Activated CD4-positive, alpha-beta T cell treated with anti-CD3 and anti-CD28 coated beads, Interleukin-2, amount 50 U/mL, for 1 hour (primary cell): ENCODE measurements at regions not wholly inside any gene's neighbourhood (a gene's known extent, or its start where the extent isn't known, plus 50 kb on each side); places are given as distances from the start of the nearest gene placed in this dataset.
A peak's percentile ranks its signal among the peaks of the same experiment; 100 is the strongest.

Experiments used
- DNase-seq: peaks from one replicate; pipeline ENCODE4 v3.0.0-alpha.2; 2020

DNA sequence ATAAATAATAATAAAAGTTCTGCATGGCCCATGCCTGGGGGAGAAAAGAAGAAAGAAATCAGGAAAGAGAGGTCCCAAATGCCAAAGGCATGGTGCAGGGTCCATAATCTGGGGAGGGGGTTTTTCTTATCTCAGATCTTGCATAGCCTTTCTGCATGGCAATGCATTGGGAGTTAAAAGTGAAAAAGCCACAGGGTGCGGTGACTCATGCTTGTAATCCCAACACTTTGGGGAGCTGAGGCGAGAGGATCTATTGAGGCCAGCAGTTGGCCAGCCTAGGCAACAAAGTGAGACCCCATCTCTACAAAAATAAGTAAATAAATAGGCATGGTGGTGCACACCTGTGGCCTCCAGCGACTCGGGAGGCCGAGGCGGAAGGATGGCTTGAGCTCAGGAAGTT is 76.8 kb upstream of the GATA2 start:
- DNase-seq = no peak

DNA sequence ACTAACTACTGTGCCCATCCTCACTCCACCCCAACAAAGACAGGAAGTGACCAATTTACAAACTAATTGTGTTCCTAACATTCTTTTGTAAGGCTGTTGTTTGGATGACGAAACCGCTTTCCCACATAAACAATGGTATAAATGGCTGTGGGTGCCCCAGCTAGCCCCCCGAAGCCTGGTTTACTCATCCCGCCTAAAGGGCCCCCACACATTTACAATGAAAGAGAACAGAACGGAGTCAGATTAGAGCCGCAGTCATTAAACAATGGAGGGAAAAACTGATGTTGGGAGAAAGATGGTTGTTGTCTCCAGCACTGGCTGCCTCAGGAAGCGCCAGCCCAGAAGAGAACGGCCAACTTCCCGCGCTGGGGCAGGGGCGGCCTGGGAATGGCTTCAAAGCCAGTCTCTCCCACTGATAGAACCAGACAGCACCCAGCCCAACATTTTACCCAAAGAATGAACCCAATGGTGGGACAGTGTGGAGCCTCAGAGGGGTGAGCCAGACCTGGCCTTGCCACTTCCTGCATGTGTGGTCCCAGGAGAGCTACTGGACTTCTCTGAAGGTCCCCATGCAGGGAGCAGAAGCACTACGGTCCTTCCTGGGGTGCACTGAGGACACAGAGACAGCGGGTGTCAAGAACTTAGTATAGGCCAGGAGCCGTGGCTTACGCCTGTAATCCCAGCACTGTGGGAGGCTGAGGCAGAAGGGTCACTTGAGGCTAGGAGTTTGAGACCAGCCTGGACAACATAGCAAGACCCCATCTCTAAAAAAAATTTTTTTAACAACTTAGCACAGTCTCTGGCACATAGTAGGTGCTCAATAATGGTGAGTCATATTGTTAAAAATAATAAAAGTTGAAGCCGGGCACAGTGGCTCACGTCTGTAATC is 75.8 kb upstream of the GATA2 start:
- DNase-seq = no peak

GRCh38 chr3:128567705-128568356 is 74.8 kb upstream of the GATA2 start:
- DNase-seq = no peak

GRCh38 chr3:128567141-128567540 is 74.1 kb upstream of the GATA2 start:
- no peak for DNase-seq

- DNase-seq = no peak
These were observed 70.4 kb upstream of the GATA2 start for GRCh38 chr3:128563439-128563838.

DNA sequence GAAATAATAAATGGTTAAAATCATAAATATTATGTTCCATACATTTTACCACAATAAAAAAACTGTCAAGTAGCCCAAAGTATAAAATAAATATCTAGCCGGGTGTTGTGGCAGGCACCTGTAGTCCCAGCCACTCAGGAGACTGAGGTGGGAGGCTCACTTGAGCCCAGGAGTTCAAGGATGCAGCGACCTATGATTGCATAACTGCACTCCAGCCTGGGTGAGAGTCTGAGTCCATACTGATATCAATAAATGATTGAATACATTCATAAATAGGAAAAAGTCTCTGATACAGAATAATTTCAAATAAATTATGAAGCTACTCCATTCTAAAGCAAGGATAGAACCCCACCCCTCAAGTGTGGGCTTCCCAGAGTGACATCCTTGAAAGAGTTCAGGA is 68.5 kb upstream of the GATA2 start:
- no peak for DNase-seq

GRCh38 chr3:128560768-128561167 is 67.8 kb upstream of the GATA2 start:
- DNase-seq = no peak

DNA sequence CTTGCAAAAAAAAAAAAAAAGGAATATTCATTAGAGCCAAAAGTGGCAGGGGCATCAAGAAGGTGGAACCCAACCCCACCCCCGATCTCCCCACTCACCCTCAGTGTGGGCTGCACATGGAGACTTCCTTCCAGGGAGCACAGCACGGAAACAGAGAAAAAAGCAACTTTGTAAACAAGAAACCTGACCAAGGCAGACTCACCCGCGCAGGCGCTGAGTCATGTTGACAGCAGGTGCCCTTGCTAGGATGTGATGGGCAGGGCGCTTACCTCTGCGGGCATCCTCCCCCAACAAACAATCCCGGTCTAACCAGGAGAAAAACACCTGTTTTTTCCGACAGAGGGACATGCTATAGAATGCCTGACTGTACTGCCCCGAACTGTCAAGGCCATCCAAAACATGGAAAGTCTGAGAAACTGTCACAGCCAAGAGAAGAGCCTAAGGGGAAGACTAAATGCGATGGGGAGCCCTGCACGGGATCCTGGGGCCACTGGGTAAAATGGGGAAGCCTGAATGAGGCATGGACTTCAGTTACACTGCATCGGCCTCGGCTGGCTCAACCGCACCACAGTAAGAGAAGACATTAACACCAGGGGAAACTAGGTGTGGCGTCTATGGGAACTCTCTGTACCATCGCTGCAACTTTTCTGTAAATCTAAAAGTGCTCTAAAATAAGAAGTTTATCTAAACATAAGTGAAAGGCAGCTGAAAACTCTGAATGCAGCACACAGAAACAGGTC is 66.7 kb upstream of the GATA2 start:
- DNase-seq = peak; percentile 7

DNA sequence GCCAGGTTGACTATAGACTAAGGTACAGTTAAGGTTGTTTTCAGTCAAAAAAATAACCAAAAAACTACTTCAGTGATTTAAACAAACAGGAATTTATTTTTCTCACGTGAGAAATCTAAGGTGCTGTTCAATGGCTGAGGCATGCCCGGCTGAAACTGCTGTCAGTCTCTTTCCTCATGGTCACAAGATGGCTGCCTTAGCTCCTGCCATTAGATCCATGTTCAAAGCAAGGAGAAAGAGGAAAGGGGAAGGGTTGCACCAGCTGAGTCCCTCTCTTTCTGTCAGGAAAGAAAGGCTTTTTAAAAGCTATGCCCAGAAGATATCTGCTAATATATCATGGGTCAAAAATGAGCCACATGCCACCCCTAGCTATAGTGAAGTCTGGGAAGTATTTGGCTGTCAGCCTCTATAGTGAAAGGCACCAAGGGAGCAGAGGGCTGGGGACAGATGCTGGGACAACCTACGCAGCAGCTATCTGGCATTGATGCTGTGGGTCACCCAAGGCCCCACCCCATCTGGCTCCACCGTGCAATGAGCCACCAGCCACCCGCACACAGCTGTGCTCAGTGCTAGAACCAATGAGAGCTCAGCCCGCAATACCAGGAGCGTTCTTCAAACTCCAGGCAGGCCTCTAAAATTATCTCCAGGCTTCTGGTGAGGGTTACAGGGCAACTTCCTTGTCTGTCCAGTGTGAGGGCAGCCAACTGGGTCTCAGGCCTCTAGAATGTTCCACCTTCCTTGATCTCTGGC is 64.7 kb upstream of the GATA2 start:
- DNase-seq = no peak

- DNase-seq = no peak
These were observed 63.9 kb upstream of the GATA2 start for GRCh38 chr3:128556907-128557306.

DNA sequence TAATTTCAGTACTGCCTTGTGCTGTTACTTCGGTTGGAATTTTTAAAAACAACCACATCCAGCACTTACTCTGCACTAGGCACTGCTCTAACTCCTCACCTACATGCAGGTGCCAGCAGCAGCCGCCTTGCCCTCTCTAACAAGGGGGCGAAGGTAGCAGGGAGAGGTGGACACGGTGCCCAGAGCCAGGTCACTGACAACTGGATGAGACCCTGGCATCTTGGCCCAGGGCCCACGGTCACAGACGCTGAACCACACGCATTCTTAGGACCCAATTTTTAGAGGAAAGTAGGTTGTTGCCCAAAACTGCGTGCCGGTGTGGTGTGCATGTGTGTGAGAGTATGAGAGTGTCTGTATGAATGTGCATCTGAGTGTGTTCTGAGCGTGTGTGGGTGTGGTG is 63.4 kb upstream of the GATA2 start:
- DNase-seq = no peak

DNA sequence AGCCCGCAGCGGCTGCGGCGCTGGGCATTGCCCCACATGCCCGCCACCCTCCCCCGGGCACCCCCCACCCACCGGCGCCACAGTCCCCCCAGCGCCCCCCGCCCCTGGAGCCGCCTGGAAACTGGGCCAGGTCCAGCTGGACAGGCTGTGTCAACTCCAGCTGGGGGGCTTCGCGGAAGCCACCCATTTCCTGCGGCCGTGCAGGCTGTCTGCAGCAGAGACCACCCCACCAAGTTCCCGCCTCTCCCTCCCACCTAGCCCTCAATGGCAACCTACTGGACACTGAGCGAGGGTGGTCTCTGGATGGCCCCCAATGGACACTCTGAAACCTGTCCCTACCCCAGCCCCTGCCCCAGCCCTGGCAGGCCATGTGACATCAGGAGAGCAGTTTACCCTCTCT is 62.8 kb upstream of the GATA2 start:
- DNase-seq = no peak

GRCh38 chr3:128555098-128555825 is 62.3 kb upstream of the GATA2 start:
- DNase-seq = no peak

- no peak for DNase-seq
These were observed 61.6 kb upstream of the GATA2 start for GRCh38 chr3:128554465-128555097.

- no peak for DNase-seq
These were observed 61.1 kb upstream of the GATA2 start for GRCh38 chr3:128554100-128554464.

GRCh38 chr3:128553560-128553959 is 60.6 kb upstream of the GATA2 start:
- no peak for DNase-seq

DNA sequence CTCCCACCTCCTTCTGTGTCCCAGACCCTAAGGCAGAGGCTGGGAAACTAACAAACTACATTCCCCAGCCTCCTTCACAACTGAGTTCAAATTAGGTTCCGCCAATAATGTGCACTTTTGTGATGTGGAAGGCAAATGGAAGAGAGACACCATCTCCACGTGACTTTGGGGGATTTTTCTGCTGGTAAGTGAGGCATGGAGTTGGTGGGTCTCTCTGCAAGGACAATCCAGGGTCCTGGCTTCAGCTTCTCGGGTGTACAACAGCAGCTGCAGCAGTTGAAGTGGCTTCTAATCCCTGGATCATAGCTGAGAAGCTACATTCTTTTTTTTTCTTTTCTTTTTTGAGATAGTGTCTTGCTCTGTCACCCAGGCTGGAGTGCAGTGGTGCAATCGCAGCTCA is 58.9 kb upstream of the GATA2 start:
- no peak for DNase-seq

DNA sequence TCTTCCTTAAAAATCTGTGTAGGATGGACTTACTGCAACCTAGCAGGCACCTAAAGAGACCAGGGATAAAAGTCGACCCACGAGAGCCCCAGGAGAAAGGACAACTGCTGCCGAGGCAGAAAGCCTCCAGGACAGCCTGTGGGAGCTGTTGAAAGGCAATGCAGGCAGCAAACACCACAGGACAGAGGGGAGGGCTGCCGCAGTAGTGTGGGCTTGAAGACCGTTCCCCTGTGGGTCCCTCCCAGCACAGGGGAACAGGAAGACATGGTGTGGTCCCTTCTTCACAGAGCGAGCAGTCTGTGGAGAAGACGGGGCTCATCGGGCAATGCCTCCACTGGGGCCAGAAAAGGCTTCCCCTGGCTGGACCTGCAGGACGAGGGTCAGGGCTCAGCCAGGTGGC is 58.5 kb upstream of the GATA2 start:
- DNase-seq = no peak

DNA sequence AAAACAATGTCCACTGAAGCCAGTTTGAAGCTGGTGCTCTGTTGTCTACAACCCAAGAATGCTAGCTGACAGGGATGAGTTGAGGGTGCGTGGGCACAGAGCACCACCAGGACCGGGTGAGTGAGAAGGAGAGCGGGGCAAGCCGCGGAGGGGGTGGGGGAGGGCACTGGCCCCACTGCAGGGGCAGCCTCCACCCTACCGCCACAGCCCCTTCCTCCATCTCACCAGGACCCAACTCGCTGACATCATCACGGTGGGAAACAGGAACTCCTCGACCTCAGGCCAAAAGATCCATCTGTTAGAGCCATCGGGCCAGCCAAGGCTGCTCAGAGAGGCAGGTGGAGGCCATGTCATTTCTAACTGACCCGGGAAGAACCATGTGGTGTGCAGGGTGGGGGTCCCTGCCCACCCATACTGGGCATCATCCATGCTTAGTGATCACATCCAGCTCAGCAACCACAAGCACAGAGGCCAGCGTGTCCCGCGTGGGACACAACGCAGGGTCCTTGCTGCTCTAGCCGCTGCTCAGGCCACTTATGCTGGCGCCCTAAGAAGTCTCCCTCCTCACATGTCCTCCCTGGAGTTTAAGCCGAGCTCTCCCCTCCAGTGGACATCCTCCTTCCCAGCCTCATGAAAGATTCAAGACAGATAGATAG is 57.6 kb upstream of the GATA2 start:
- no peak for DNase-seq

DNA sequence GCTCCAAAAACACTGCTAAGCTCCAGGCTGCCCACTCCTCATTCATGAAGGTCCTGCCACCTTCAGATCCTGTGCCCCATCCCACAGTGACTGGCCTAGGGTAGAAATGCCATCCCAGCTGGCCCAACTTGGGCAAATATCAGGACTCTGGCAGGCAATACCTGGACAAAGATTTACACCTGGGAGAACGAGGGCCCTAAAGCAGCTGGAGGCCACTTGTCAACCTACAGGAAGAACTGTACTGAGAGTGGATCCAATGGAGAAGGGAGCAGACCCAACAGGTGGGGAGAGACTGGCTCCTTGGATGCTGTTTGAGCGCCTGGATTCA is 57.1 kb upstream of the GATA2 start:
- no peak for DNase-seq

- DNase-seq = no peak
These were observed 56.5 kb upstream of the GATA2 start for GRCh38 chr3:128549283-128550112.
